ENCODE measurements at regions not wholly inside any gene's neighbourhood (a gene's known extent, or its start where the extent isn't known, plus 50 kb on each side); places are given as distances from the start of the nearest gene placed in this dataset.

DNA sequence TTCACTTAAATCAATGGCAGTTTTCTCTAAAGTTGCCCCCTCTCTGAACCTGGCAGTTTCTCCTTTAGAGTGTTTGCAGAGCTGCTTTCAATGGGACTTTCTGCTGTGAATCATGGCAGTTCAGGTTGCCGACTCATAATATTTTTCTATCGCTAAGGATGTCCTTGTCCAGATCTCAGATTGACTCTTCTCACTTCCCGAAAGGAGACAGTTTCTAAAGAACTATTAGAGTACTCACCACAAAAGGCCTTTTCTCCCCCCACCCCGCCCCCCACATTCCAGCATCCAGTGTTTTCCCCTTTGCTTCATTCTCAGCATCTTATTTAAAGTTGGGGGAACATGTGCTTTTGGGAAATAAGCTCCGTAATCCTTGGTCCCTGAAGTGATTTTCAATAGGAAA is 443.5 kb upstream of the KLF4 start:
- H3K4me1 ChIP-seq, result no peaks in the 10 kb centered on the region
- H3K27me3 ChIP-seq, result no peaks in the 10 kb centered on the region

GRCh38 chr9:107932601-107933000 is 443.0 kb upstream of the KLF4 start:
- TF ChIP-seq, protein P1, sequence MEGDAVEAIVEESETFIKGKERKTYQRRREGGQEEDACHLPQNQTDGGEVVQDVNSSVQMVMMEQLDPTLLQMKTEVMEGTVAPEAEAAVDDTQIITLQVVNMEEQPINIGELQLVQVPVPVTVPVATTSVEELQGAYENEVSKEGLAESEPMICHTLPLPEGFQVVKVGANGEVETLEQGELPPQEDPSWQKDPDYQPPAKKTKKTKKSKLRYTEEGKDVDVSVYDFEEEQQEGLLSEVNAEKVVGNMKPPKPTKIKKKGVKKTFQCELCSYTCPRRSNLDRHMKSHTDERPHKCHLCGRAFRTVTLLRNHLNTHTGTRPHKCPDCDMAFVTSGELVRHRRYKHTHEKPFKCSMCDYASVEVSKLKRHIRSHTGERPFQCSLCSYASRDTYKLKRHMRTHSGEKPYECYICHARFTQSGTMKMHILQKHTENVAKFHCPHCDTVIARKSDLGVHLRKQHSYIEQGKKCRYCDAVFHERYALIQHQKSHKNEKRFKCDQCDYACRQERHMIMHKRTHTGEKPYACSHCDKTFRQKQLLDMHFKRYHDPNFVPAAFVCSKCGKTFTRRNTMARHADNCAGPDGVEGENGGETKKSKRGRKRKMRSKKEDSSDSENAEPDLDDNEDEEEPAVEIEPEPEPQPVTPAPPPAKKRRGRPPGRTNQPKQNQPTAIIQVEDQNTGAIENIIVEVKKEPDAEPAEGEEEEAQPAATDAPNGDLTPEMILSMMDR (IDR thresholded peaks at IDR 0.05), result no peak
- Histone ChIP-seq H3K27ac (no peak overlapping the region), H3K4me3 (no peak overlapping the region), H3K4me1 (no peaks in the 10 kb centered on the region), H3K9me3 (no peaks in the 10 kb centered on the region), H3K27me3 (no peaks in the 10 kb centered on the region), H3K36me3 (no peaks in the 10 kb centered on the region)
- no peak for DNase-seq (ENCODE audit: low spot score)

More for the DNA sequence above, 443.5 kb upstream of the KLF4 start:
- H3K4me3 ChIP-seq, result no peak overlapping the region
- TF ChIP-seq, protein P1 (IDR thresholded peaks at IDR 0.05), result no peak
- DNase-seq (ENCODE audit: low spot score), result no peak
- H3K27ac ChIP-seq, result no peak overlapping the region
- H3K36me3 ChIP-seq, result no peaks in the 10 kb centered on the region
- no peaks in the 10 kb centered on the region for H3K9me3 ChIP-seq

DNA sequence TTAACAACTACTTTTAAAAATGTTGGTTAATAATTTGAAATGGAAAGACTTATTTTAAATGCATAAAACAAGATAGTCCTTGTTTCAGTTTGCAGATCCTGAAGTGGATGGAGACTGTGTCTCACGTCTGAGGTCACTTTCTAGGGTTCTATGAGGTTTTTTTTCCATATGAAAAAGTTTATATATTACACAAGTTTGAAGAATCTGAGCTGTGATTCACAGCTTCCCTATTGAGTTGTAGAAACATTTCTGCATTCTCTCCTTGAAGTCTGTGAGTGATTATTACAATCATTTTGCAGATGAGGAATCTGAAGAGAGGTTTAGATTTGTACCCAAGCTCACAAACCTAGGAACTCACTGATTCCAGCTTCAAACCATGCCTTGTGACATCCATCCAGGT is 442.5 kb upstream of the KLF4 start:
- H3K27me3 ChIP-seq, result no peaks in the 10 kb centered on the region
- H3K27ac ChIP-seq, result no peak overlapping the region
- H3K4me3 ChIP-seq, result no peak overlapping the region
- H3K4me1 ChIP-seq, result no peaks in the 10 kb centered on the region
- no peaks in the 10 kb centered on the region for H3K36me3 ChIP-seq
- TF ChIP-seq, protein P1 (IDR thresholded peaks at IDR 0.05), result no peak
- no peak for DNase-seq (ENCODE audit: low spot score)
- no peaks in the 10 kb centered on the region for H3K9me3 ChIP-seq

DNA sequence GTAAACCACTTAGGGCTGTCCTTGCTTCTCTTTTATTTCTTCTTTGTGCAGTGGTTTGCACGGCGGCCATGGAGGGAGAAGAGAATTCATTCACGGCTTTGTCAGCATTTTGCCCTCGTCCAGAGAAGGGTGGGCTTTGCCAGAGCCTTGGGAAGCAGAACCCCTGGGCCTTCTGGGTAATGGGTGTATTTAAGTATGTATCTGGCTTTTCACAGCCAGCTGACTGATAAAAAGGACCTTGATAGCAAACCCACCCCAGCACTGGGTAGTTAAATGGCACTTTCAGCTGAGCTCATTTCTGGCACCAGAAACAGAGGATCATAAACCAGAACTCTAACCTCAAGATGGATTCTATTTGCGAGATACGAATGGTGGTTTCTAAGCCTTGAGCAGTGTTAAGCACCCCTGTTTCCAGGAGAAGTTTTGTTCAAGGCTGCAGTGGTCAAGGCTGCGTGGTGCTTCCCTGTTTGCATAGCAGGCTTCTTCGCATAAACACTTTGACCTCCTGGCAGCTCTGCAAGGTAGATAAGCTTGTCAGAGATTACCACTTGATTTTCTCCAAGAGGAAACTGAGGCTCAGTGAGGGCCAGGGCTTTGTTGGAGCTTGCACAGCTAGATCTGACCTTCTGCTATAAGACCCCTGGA is 441.6 kb upstream of the KLF4 start:
- H3K9me3 ChIP-seq, result no peaks in the 10 kb centered on the region
- no peaks in the 10 kb centered on the region for H3K27me3 ChIP-seq
- DNase-seq (ENCODE audit: low spot score), result no peak
- TF ChIP-seq, protein P1 (IDR thresholded peaks at IDR 0.05), result no peak
- H3K27ac ChIP-seq, result no peak overlapping the region
- no peak overlapping the region for H3K4me3 ChIP-seq
- no peaks in the 10 kb centered on the region for H3K36me3 ChIP-seq
- H3K4me1 ChIP-seq, result no peaks in the 10 kb centered on the region

- TF ChIP-seq, protein P1 (IDR thresholded peaks at IDR 0.05), result no peak
- no peaks in the 10 kb centered on the region for H3K36me3 ChIP-seq
- DNase-seq (ENCODE audit: low spot score), result peak; percentile 79
- H3K4me1 ChIP-seq, result no peaks in the 10 kb centered on the region
- H3K9me3 ChIP-seq, result no peaks in the 10 kb centered on the region
- no peak overlapping the region for H3K27ac ChIP-seq
- H3K27me3 ChIP-seq, result no peaks in the 10 kb centered on the region
- H3K4me3 ChIP-seq, result no peak overlapping the region
These were observed 439.9 kb upstream of the KLF4 start for GRCh38 chr9:107929443-107929842.
